Loucy (cell line): ENCODE measurements at regions not wholly inside any gene's neighbourhood (a gene's known extent, or its start where the extent isn't known, plus 50 kb on each side); places are given as distances from the start of the nearest gene placed in this dataset.

Source experiments
- CTCF ChIP-seq: fragments of 200-600 bp; sonication (generic); conservative IDR thresholded peaks from 2 replicates; pipeline ENCODE4 v1.5.1; 2014; ENCODE audit warnings: mild to moderate bottlenecking, antibody characterized with exemption, low read length
- EZH2phosphoT487 ChIP-seq: fragments of 200-600 bp; IDR thresholded peaks from 2 replicates; pipeline ENCODE4 v1.6.1; 2018; ENCODE audit warnings: antibody characterized with exemption, mild to moderate bottlenecking, moderate library complexity, borderline replicate concordance

GRCh38 chr10:75329190-75329745, 72.3 kb downstream of the ZNF503 start:
- TF ChIP-seq CTCF (no peak), EZH2phosphoT487 (no peak)
